ENCODE measurements at regions not wholly inside any gene's neighbourhood (a gene's known extent, or its start where the extent isn't known, plus 50 kb on each side); places are given as distances from the start of the nearest gene placed in this dataset.

GRCh38 chr5:24314106-24314505 is 330.7 kb downstream of the CDH10 start (continued):
- no peak for TF ChIP-seq RAD51 (IDR thresholded peaks at IDR 0.05)
- TF ChIP-seq STAT1 (conservative IDR thresholded peaks at IDR 0.05) = no peak
- TF ChIP-seq NFYA (IDR thresholded peaks at IDR 0.05; ENCODE audit: borderline replicate concordance, low read depth, low read length) = no peak

GRCh38 chr5:24320643-24321042 is 324.1 kb downstream of the CDH10 start:
- H4K20me1 ChIP-seq (ENCODE audit: control insufficient read depth, insufficient read depth) = no peaks in the 10 kb centered on the region
- no peaks in the 10 kb centered on the region for H3K27me3 ChIP-seq (replicated peaks in 1 of 2; ENCODE audit: control insufficient read depth in 2 of 2, insufficient read depth in 2 of 2, low read length in 1 of 2)
- TF ChIP-seq SREBF2 (IDR thresholded peaks at IDR 0.05; ENCODE audit: low read length) (no peak), FOXK2 (IDR thresholded peaks at IDR 0.05) (no peak), NR2F1 (conservative IDR thresholded peaks at IDR 0.05) (no peak), STAT3 (IDR thresholded peaks at IDR 0.05; ENCODE audit: low read depth, low read length) (no peak), MTA3 (IDR thresholded peaks at IDR 0.05; ENCODE audit: borderline replicate concordance, low read length) (no peak), NFYB (IDR thresholded peaks at IDR 0.05; ENCODE audit: insufficient read depth, low read depth, low read length) (no peak), ZBTB11 (CRISPR knock-in tag; IDR thresholded peaks at IDR 0.05) (no peak), HSF1 (IDR thresholded peaks at IDR 0.05; ENCODE audit: low read depth, low read length) (no peak), MYC (IDR thresholded peaks at IDR 0.05; ENCODE audit: insufficient read depth, insufficient read length, insufficient replicate concordance, low read length, severe bottlenecking) (no peak), KAT2A (conservative IDR thresholded peaks at IDR 0.05; ENCODE audit: control insufficient read depth, low read depth, low read length) (no peak), SUPT20H (IDR thresholded peaks at IDR 0.05; ENCODE audit: borderline replicate concordance, control insufficient read depth, low read depth, low read length) (no peak), CBFB (IDR thresholded peaks at IDR 0.05; ENCODE audit: low read depth) (no peak), BRCA1 (IDR thresholded peaks at IDR 0.05; ENCODE audit: low read depth, low read length) (no peak), BMI1 (IDR thresholded peaks at IDR 0.05; ENCODE audit: borderline replicate concordance) (no peak), POU2F2 (IDR thresholded peaks at IDR 0.05; ENCODE audit: borderline replicate concordance, low read depth, low read length) (no peak), TBL1XR1 (IDR thresholded peaks at IDR 0.05; ENCODE audit: low read depth, low read length) (no peak), RB1 (IDR thresholded peaks at IDR 0.05; ENCODE audit: borderline replicate concordance) (no peak)
- POLR2A ChIA-PET = no interaction called here
- no peaks in the 10 kb centered on the region for H3K36me3 ChIP-seq (ENCODE audit: control insufficient read depth in 2 of 2, insufficient read depth in 2 of 2, low read length in 1 of 2)
- no TSS peak for BruUV-seq (replicated peaks)
- 0% methylated on average over 3 of the region's 3 CpGs for WGBS (ENCODE audit: insufficient coverage, insufficient replicate concordance, low lambda C conversion rate, missing lambda C conversion rate)
- DNase-seq (ENCODE audit: low read depth, low spot score) (no peak), FAIRE-seq (no peak), ATAC-seq (no peak)
- no peaks in the 10 kb centered on the region for H3K4me1 ChIP-seq (ENCODE audit: control insufficient read depth, insufficient read depth, low read length)
- H3K4me2 ChIP-seq (ENCODE audit: control insufficient read depth, insufficient read depth) = no peak overlapping the region
- CTCF ChIA-PET = no interaction called here
- SMC1A ChIA-PET (ENCODE audit: uncharacterized antibody, unreplicated experiment) = no interaction called here
- intact Hi-C loops (cut with micrococcal nuclease; ENCODE audit: unreplicated experiment) (no loop called here), in situ Hi-C loops (cut with MboI) (no loop called here)
- RAD21 ChIA-PET (ENCODE audit: unreplicated experiment) = no interaction called here
- no peaks in the 10 kb centered on the region for H3K9me3 ChIP-seq (replicated peaks; ENCODE audit: control insufficient read depth, insufficient read depth, low read length)
- no peak overlapping the region for H3K9ac ChIP-seq (ENCODE audit: control insufficient read depth, insufficient read depth, low read length)
- no peaks in the 10 kb centered on the region for H3K79me2 ChIP-seq (ENCODE audit: control insufficient read depth, insufficient read depth, low read length)
- H2AFZ ChIP-seq (ENCODE audit: control insufficient read depth, low read depth, low read length) = no peak overlapping the region
- no peak overlapping the region for H3K27ac ChIP-seq (ENCODE audit: control insufficient read depth, insufficient read depth)
- no peak overlapping the region for H3K4me3 ChIP-seq

Measured in GM12878 (cell line).